Peyer's patch (tissue), 4 donors: ENCODE measurements at regions not wholly inside any gene's neighbourhood (a gene's known extent, or its start where the extent isn't known, plus 50 kb on each side); places are given as distances from the start of the nearest gene placed in this dataset.

ENCODE experiments used
- DNase-seq, 3 donors: peaks; one replicate each; pipeline ENCODE4 v3.0.0-alpha.2; 2017 to 2019
- H3K27ac ChIP-seq, 4 donors: fragments of 200-600 bp; sonication (generic); one replicate each; pipeline ENCODE4 v1.5.1; 2016 to 2019
- H3K27me3 ChIP-seq, 2 donors: fragments of 200-600 bp; sonication (generic); one replicate each; pipeline ENCODE4 v1.5.1; 2019
- H3K36me3 ChIP-seq, 3 donors: fragments of 200-600 bp; sonication (generic); one replicate each; pipeline ENCODE4 v1.5.1; 2016 to 2019
- H3K4me1 ChIP-seq, 4 donors: fragments of 200-600 bp; sonication (generic); one replicate each; pipeline ENCODE4 v1.5.1; 2016 to 2019
- H3K4me3 ChIP-seq, 4 donors: fragments of 200-600 bp; sonication (generic); 1 replicate in 3 of 4; 2 replicates in 1 of 4; pipeline ENCODE4 v1.5.1; 2016 to 2019; ENCODE audit warnings: mild to moderate bottlenecking in 1 of 4
- H3K9me3 ChIP-seq, 4 donors: fragments of 200-600 bp; sonication (generic); one replicate each; pipeline ENCODE4 v1.5.1; 2016 to 2019; ENCODE audit warnings: mild to moderate bottlenecking in 1 of 4
- CTCF ChIP-seq, 6 experiments: fragments of 450-650 bp in 4 of 6; fragments of 200-600 bp in 2 of 6; sonication (generic) in 1 of 6; IDR thresholded peaks; one replicate each; pipeline ENCODE4 v1.5.1; 2017 to 2019; ENCODE audit warnings: antibody characterized with exemption in 6 of 6, mild to moderate bottlenecking in 3 of 6, moderate library complexity in 1 of 6
- POLR2A ChIP-seq, 2 donors: fragments of 450-650 bp; IDR thresholded peaks; one replicate each; pipeline ENCODE4 v1.5.1; 2017; ENCODE audit warnings: antibody characterized with exemption in 2 of 2, mild to moderate bottlenecking in 2 of 2, moderate library complexity in 2 of 2

- no peaks in the 10 kb centered on the region for H3K36me3 ChIP-seq
- no peaks in the 10 kb centered on the region for H3K4me1 ChIP-seq
- no peak overlapping the region for H3K27ac ChIP-seq
- no peak for DNase-seq
- H3K9me3 ChIP-seq, result no peaks in the 10 kb centered on the region
- no peaks in the 10 kb centered on the region for H3K27me3 ChIP-seq
- H3K4me3 ChIP-seq, result no peak overlapping the region
- TF ChIP-seq POLR2A (IDR thresholded peaks at IDR 0.05), result no peak
- TF ChIP-seq CTCF (IDR thresholded peaks at IDR 0.05), result no peak
Observed at GRCh38 chr5:8601831-8602354, 732.9 kb downstream of the MTRR start.

- Histone ChIP-seq H3K4me1 (no peaks in the 10 kb centered on the region), H3K4me3 (no peak overlapping the region), H3K36me3 (no peaks in the 10 kb centered on the region), H3K9me3 (no peaks in the 10 kb centered on the region), H3K27me3 (no peaks in the 10 kb centered on the region), H3K27ac (no peak overlapping the region)
- no peak for DNase-seq
- no peak for TF ChIP-seq POLR2A (IDR thresholded peaks at IDR 0.05)
- TF ChIP-seq CTCF (IDR thresholded peaks at IDR 0.05), result no peak
Observed at GRCh38 chr5:8606231-8606630, 737.3 kb downstream of the MTRR start.

- no peaks in the 10 kb centered on the region for H3K27me3 ChIP-seq
- no peaks in the 10 kb centered on the region for H3K9me3 ChIP-seq
- no peak for TF ChIP-seq CTCF (IDR thresholded peaks at IDR 0.05)
- DNase-seq, result no peak
- H3K4me1 ChIP-seq, result no peaks in the 10 kb centered on the region
- H3K36me3 ChIP-seq, result no peaks in the 10 kb centered on the region
- H3K4me3 ChIP-seq, result no peak overlapping the region
- H3K27ac ChIP-seq, result no peak overlapping the region
Observed at GRCh38 chr5:8611067-8611466, 742.1 kb downstream of the MTRR start.

- no peak for DNase-seq
- Histone ChIP-seq H3K36me3 (no peaks in the 10 kb centered on the region), H3K27me3 (no peaks in the 10 kb centered on the region), H3K27ac (no peak overlapping the region), H3K9me3 (no peaks in the 10 kb centered on the region), H3K4me1 (no peaks in the 10 kb centered on the region), H3K4me3 (no peak overlapping the region)
- TF ChIP-seq CTCF (IDR thresholded peaks at IDR 0.05) (no peak), POLR2A (IDR thresholded peaks at IDR 0.05) (no peak)
Observed at GRCh38 chr5:8613078-8613685, 744.2 kb downstream of the MTRR start.

- H3K4me1 ChIP-seq, result no peaks in the 10 kb centered on the region
- no peaks in the 10 kb centered on the region for H3K9me3 ChIP-seq
- H3K4me3 ChIP-seq, result no peak overlapping the region
- no peaks in the 10 kb centered on the region for H3K36me3 ChIP-seq
- no peaks in the 10 kb centered on the region for H3K27me3 ChIP-seq
- no peak for TF ChIP-seq POLR2A (IDR thresholded peaks at IDR 0.05)
- no peak for TF ChIP-seq CTCF (IDR thresholded peaks at IDR 0.05)
- no peak overlapping the region for H3K27ac ChIP-seq
- no peak for DNase-seq
Observed at GRCh38 chr5:8615142-8615858, 746.4 kb downstream of the MTRR start.
